ENCODE measurements at regions not wholly inside any gene's neighbourhood (a gene's known extent, or its start where the extent isn't known, plus 50 kb on each side); places are given as distances from the start of the nearest gene placed in this dataset.

DNA sequence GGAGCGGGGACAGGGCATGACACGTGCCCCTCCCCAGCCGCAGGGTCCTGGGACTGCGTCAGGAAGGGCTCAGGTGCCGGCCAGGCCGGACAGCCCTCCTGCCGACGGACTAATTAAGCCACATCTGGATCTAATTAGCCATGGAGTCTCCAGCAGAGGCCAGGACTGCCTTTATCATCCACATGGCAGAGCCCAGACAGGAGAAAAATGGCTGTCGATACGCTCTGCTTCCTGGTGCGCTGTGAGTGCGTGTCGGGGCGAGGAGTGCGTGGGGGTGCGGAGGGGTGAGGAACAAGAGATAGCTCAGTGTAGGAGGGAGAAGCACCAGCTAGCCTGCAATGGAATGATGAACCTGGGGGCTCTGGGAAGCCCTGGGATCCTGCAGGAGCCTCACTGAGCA, 218.8 kb downstream of the IRF8 start:
- Histone ChIP-seq H3K9me3 (no peaks in the 10 kb centered on the region), H3K27me3 (peaks cover 0 to 38% (median 15%) of the 10 kb centered on the region in 3 donors), H3K27ac (no peak overlapping the region), H3K4me1 (no peaks in the 10 kb centered on the region), H3K36me3 (no peaks in the 10 kb centered on the region), H3K4me3 (no peak overlapping the region)
- 79 to 92% (median 86%) methylated on average over 16 of the region's 16 CpGs for WGBS, 5 donors
- intact Hi-C loops (cut with DNase I; ENCODE audit: low total_unique reads), result no loop called here
- DNase-seq, result no peak
- TF ChIP-seq POLR2AphosphoS5 (IDR thresholded peaks at IDR 0.05) (no peak), POLR2A (IDR thresholded peaks at IDR 0.05) (no peak), EP300 (IDR thresholded peaks at IDR 0.05) (no peak)
- TF ChIP-seq, protein P1, sequence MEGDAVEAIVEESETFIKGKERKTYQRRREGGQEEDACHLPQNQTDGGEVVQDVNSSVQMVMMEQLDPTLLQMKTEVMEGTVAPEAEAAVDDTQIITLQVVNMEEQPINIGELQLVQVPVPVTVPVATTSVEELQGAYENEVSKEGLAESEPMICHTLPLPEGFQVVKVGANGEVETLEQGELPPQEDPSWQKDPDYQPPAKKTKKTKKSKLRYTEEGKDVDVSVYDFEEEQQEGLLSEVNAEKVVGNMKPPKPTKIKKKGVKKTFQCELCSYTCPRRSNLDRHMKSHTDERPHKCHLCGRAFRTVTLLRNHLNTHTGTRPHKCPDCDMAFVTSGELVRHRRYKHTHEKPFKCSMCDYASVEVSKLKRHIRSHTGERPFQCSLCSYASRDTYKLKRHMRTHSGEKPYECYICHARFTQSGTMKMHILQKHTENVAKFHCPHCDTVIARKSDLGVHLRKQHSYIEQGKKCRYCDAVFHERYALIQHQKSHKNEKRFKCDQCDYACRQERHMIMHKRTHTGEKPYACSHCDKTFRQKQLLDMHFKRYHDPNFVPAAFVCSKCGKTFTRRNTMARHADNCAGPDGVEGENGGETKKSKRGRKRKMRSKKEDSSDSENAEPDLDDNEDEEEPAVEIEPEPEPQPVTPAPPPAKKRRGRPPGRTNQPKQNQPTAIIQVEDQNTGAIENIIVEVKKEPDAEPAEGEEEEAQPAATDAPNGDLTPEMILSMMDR (IDR thresholded peaks at IDR 0.05), result no peak

GRCh38 chr16:86118467-86119307, 219.7 kb downstream of the IRF8 start:
- no peak for TF ChIP-seq POLR2AphosphoS5 (IDR thresholded peaks at IDR 0.05)
- TF ChIP-seq, protein P1 (IDR thresholded peaks at IDR 0.05), result no peak
- no peak for TF ChIP-seq POLR2A (IDR thresholded peaks at IDR 0.05)
- no peak for TF ChIP-seq EP300 (IDR thresholded peaks at IDR 0.05)
- H3K27me3 ChIP-seq, result peaks cover 0 to 41% (median 17%) of the 10 kb centered on the region in 3 donors
- intact Hi-C loops (cut with DNase I; ENCODE audit: low total_unique reads), result no loop called here
- H3K36me3 ChIP-seq, result no peaks in the 10 kb centered on the region
- H3K9me3 ChIP-seq, result no peaks in the 10 kb centered on the region
- no peak overlapping the region for H3K4me3 ChIP-seq
- no peaks in the 10 kb centered on the region for H3K4me1 ChIP-seq
- DNase-seq, result no peak
- no peak overlapping the region for H3K27ac ChIP-seq
- WGBS, 5 donors, result 54 to 64% (median 57%) methylated on average over 9 to 12 of the region's 12 CpGs

DNA sequence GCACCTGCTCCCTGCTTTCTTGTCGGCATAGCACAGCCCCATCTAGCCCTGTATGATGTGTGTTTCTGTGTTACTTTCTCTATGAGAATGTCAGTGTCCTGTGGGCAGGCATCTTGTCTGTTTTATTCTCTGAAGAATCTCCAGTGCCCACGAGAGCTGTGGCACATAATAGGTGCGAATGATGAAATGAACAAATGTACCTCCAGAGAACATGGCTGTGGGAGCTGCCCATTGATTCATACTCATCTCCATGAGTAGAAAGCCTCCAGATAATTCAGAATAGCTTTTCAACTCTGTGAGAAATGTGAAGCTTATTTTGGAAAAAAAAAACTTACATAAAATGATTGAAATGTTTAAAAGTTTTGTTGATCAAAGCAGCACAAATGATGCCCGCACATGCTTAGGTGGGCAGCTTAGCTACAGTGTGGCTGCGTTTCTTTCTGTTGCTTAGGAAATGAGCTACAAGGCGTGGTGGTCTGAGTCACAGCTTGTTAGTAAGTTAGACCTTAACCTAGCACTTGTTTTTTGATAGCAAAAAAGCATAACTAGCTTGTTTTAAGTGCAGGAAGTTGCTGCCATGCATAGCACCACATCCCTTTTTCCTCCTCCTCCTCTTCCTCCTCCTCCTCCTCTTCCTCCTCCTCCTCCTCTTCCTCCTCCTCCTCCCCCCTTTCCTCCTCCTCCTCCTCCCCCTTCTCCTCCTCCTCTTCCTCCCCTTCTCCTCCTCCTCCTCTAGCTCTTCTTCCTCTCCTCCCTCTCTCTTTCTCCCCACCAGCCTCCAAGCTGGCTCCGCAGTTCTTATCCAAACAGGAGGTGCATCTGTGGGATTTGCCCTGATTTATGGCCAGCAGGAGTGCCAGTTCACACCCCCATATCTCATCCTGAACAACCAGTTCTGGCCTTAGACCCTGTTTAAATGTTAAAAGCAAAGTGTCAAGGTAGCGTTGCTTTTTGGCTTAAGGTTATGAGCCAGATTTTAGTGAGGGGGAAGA, 221.5 kb downstream of the IRF8 start:
- Histone ChIP-seq H3K4me1 (no peaks in the 10 kb centered on the region), H3K9me3 (no peaks in the 10 kb centered on the region), H3K36me3 (no peaks in the 10 kb centered on the region), H3K4me3 (no peak overlapping the region), H3K27ac (no peak overlapping the region), H3K27me3 (peaks cover 0 to 41% (median 17%) of the 10 kb centered on the region in 3 donors)
- intact Hi-C loops (cut with DNase I; ENCODE audit: low total_unique reads), result no loop called here
- no peak for TF ChIP-seq EP300 (IDR thresholded peaks at IDR 0.05)
- WGBS, 5 donors, result 51 to 56% (median 52%) methylated on average over 8 of the region's 8 CpGs
- no peak for DNase-seq

DNA sequence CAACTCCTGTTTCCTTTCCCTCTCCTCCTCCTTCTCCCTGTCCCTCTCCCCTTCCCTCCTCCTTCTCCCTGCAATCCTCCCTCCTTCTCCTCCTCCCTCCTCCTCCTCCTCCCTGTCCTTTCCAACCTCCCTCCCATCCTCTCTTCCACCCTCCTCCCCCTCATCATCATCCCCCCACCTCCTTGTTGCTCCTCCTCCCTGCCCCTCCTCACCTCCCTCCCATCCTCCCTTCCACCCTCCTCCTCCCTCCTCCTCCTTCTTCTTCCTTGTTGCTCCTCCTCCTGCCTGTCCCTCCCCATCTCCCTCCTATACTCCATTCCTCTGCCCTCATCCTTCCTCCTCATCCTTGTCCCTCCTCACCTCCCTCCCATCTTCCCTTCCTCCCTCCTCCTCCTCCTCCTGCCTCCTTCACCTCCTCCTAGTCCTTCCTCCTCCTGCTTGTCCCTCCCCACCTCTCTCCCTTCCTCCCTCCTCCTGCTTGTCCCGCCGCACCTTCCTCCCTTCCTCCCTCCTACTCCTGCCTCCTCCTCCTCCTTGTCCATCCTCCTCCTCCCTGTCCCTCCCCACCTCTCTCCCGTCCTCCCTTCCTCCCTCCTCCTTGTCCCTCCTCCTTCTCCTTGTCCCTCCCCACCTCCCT, 222.5 kb downstream of the IRF8 start:
- Histone ChIP-seq H3K27ac (no peak overlapping the region), H3K4me3 (no peak overlapping the region), H3K27me3 (peaks cover 0 to 36% (median 14%) of the 10 kb centered on the region in 3 donors), H3K4me1 (no peaks in the 10 kb centered on the region), H3K9me3 (no peaks in the 10 kb centered on the region), H3K36me3 (no peaks in the 10 kb centered on the region)
- no peak for DNase-seq
- TF ChIP-seq, protein P1 (IDR thresholded peaks at IDR 0.05), result no peak
- TF ChIP-seq EP300 (IDR thresholded peaks at IDR 0.05), result no peak
- TF ChIP-seq POLR2AphosphoS5 (IDR thresholded peaks at IDR 0.05), result no peak
- TF ChIP-seq POLR2A (IDR thresholded peaks at IDR 0.05), result no peak
- intact Hi-C loops (cut with DNase I; ENCODE audit: low total_unique reads), result no loop called here
- 38 to 75% (median 58%) methylated on average over 3 of the region's 3 CpGs for WGBS, 5 donors
